ENCODE measurements at regions not wholly inside any gene's neighbourhood (a gene's known extent, or its start where the extent isn't known, plus 50 kb on each side); places are given as distances from the start of the nearest gene placed in this dataset.

GRCh38 chr17:65436871-65437270, 124.6 kb downstream of the AXIN2 start (continued):
- TF ChIP-seq ZNF462 (CRISPR knock-in tag; IDR thresholded peaks at IDR 0.05): no peak
- no peak for TF ChIP-seq EZH2 (IDR thresholded peaks at IDR 0.05; ENCODE audit: low read depth, unreplicated experiment)
- TF ChIP-seq POLR2AphosphoS5 (IDR thresholded peaks at IDR 0.05; ENCODE audit: low read depth): no peak
- no peak for TF ChIP-seq EZH2phosphoT487 (IDR thresholded peaks at IDR 0.05; ENCODE audit: unreplicated experiment)
- TF ChIP-seq CTCF (conservative IDR thresholded peaks at IDR 0.05; ENCODE audit: low read depth in 2 of 2): no peak

- H3K36me3 Mint-ChIP-seq (ENCODE audit: low read depth): no peaks in the 10 kb centered on the region; the same call in 2 of the 3 replicates
- ATAC-seq (no peak), DNase-seq (ENCODE audit: low spot score) (no peak)
- Histone ChIP-seq H3K27me3 (ENCODE audit: insufficient read depth) (no peaks in the 10 kb centered on the region), H2AFZ (no peak overlapping the region), H4K20me1 (replicated peaks; ENCODE audit: insufficient read depth) (no peaks in the 10 kb centered on the region), H3K36me3 (ENCODE audit: insufficient read depth) (no peaks in the 10 kb centered on the region), H3K4me2 (no peak overlapping the region), H3K27ac (ENCODE audit: low read depth) (no peak overlapping the region), H3K4me1 (ENCODE audit: insufficient read depth) (no peaks in the 10 kb centered on the region), H3F3A (replicated peaks; ENCODE audit: low read depth) (no peaks in the 10 kb centered on the region), H3K4me3 (no peak overlapping the region), H3K79me2 (replicated peaks; ENCODE audit: insufficient read depth) (no peaks in the 10 kb centered on the region), H3K9me2 (ENCODE audit: insufficient read depth) (no peaks in the 10 kb centered on the region; the same call in 1 of the 2 replicates)
- no peak overlapping the region for H3K27ac Mint-ChIP-seq
- peaks cover 2% of the 10 kb centered on the region for H3K27me3 Mint-ChIP-seq (ENCODE audit: insufficient read depth, low read depth, poor library complexity)
- H3K4me3 Mint-ChIP-seq: no peak overlapping the region
- H3K4me1 Mint-ChIP-seq: no peaks in the 10 kb centered on the region
- H3K9me3 Mint-ChIP-seq: peaks cover 16% of the 10 kb centered on the region; the same call in 2 of the 3 replicates
- TF ChIP-seq JUNB (IDR thresholded peaks at IDR 0.05; ENCODE audit: unreplicated experiment) (no peak), POLR2AphosphoS5 (IDR thresholded peaks at IDR 0.05; ENCODE audit: low read depth) (no peak), STAT1 (IDR thresholded peaks at IDR 0.05; ENCODE audit: unreplicated experiment) (no peak), ZNF462 (CRISPR knock-in tag; IDR thresholded peaks at IDR 0.05) (no peak), NANOG (IDR thresholded peaks at IDR 0.05; ENCODE audit: borderline replicate concordance) (no peak), EZH2phosphoT487 (IDR thresholded peaks at IDR 0.05; ENCODE audit: unreplicated experiment) (no peak)
Observed at GRCh38 chr17:65434878-65435277, 126.6 kb downstream of the AXIN2 start.
